Activated CD8-positive, alpha-beta T cell treated with anti-CD3 and anti-CD28 coated beads, Interleukin-2, amount 10 ng/mL, durations not matched to agents 7 days and 5 days (primary cell): ENCODE measurements at regions not wholly inside any gene's neighbourhood (a gene's known extent, or its start where the extent isn't known, plus 50 kb on each side); places are given as distances from the start of the nearest gene placed in this dataset.
"Not testable (repeated sequence)": the region's sequence is repeated elsewhere in the genome, so short reads cannot be mapped to it uniquely, and the experiment has no call there.

ENCODE experiments used
- ATAC-seq: fragments of 150-1000 bp; cut with Tn5 transposase; one replicate; pipeline ENCODE4 v1.10.0; 2021; ENCODE audit warnings: moderate library complexity
- CTCF ChIA-PET: fragments of 350-600 bp; sonication (Branson Sonifier 250); formaldehyde crosslinking; loops from one replicate; lab custom pipeline; 2021; ENCODE audit warnings: antibody characterized with exemption; lab: Charles Lee
- POLR2A ChIA-PET: fragments of 350-600 bp; sonication (Branson Sonifier 250); formaldehyde crosslinking; loops from one replicate; lab custom pipeline; 2021; ENCODE audit warnings: antibody characterized with exemption; lab: Charles Lee
- DNase-seq: peaks from one replicate; pipeline ENCODE4 v3.0.0-alpha.2; 2020
- H3K27ac Mint-ChIP-seq: one replicate; pipeline ENCODE4 v1.8.0; 2021; ENCODE audit warnings: mild to moderate bottlenecking, mixed read lengths
- H3K27me3 Mint-ChIP-seq: one replicate; pipeline ENCODE4 v1.8.0; 2021; ENCODE audit warnings: low read depth, mixed read lengths
- H3K36me3 Mint-ChIP-seq: one replicate; pipeline ENCODE4 v1.8.0; 2021; ENCODE audit warnings: low read depth, mixed read lengths
- H3K4me1 Mint-ChIP-seq: one replicate; pipeline ENCODE4 v1.8.0; 2021; ENCODE audit warnings: low read depth, mixed read lengths
- H3K4me3 Mint-ChIP-seq: one replicate; pipeline ENCODE4 v1.8.0; 2021; ENCODE audit warnings: mild to moderate bottlenecking, mixed read lengths
- H3K9me3 Mint-ChIP-seq: one replicate; pipeline ENCODE4 v1.8.0; 2022; ENCODE audit warnings: mixed read lengths; ENCODE audit not compliant: insufficient read depth

- ChIA-PET POLR2A (no interaction called here), CTCF (no interaction called here)
- no peak for ATAC-seq
These were observed 54.9 kb upstream of the CDH9 start for GRCh38 chr5:27093279-27093678.

GRCh38 chr5:27091858-27092257, 53.5 kb upstream of the CDH9 start:
- H3K4me1 Mint-ChIP-seq, result no peaks in the 10 kb centered on the region
- CTCF ChIA-PET, result no interaction called here
- ATAC-seq (no peak), DNase-seq (no peak)
- H3K27ac Mint-ChIP-seq, result no peak overlapping the region
- H3K4me3 Mint-ChIP-seq, result no peak overlapping the region
- H3K36me3 Mint-ChIP-seq, result no peaks in the 10 kb centered on the region
- peaks cover 10% of the 10 kb centered on the region for H3K9me3 Mint-ChIP-seq
- POLR2A ChIA-PET, result no interaction called here
- no peaks in the 10 kb centered on the region for H3K27me3 Mint-ChIP-seq

More at GRCh38 chr5:27093279-27093678, 54.9 kb upstream of the CDH9 start:
- Mint-ChIP-seq H3K36me3 (no peaks in the 10 kb centered on the region), H3K27me3 (no peaks in the 10 kb centered on the region), H3K9me3 (peaks cover 14% of the 10 kb centered on the region), H3K4me3 (no peak overlapping the region), H3K4me1 (no peaks in the 10 kb centered on the region), H3K27ac (no peak overlapping the region)
- no peak for DNase-seq

GRCh38 chr5:27088822-27089221, 50.4 kb upstream of the CDH9 start:
- H3K9me3 Mint-ChIP-seq, CTCF ChIA-PET, H3K4me3 Mint-ChIP-seq, H3K27me3 Mint-ChIP-seq, H3K27ac Mint-ChIP-seq, H3K4me1 Mint-ChIP-seq, H3K36me3 Mint-ChIP-seq, DNase-seq, ATAC-seq, POLR2A ChIA-PET: not testable (repeated sequence)
